ENCODE measurements at regions not wholly inside any gene's neighbourhood (a gene's known extent, or its start where the extent isn't known, plus 50 kb on each side); places are given as distances from the start of the nearest gene placed in this dataset.

DNA sequence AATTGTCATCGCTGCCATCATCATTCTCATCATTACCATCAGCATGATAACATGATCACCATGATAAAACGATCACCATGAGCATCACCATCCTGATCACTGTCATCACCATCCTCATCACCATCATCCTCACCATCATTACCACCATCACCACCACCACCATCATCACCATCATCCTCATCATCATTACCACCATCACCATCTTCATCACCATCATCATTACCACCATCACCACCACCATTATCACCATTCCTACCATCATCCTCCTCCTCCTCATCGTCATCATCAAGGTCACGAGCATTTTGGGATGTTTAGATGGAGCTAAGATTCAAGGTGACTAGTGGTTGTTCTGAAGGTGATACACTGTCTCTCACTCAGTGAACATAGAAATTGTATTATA, 221.0 kb downstream of the FOXL1 start:
- no peak for ATAC-seq
- H3K4me3 Mint-ChIP-seq, result no peak overlapping the region
- peaks cover 15% of the 10 kb centered on the region for H3K4me1 Mint-ChIP-seq
- no peaks in the 10 kb centered on the region for H3K36me3 Mint-ChIP-seq
- POLR2A ChIA-PET, result no interaction called here
- H3K9me3 Mint-ChIP-seq, result peaks cover 5% of the 10 kb centered on the region
- TF ChIP-seq FOXP1 (CRISPR knock-in tag; IDR thresholded peaks at IDR 0.05; ENCODE audit: borderline replicate concordance) (no peak), CREM (CRISPR knock-in tag; IDR thresholded peaks at IDR 0.05) (no peak), NFYB (CRISPR knock-in tag; conservative IDR thresholded peaks at IDR 0.05; ENCODE audit: low read depth) (no peak), CBFB (CRISPR knock-in tag; IDR thresholded peaks at IDR 0.05; ENCODE audit: low read depth) (no peak), ZBTB21 (CRISPR knock-in tag; IDR thresholded peaks at IDR 0.05; ENCODE audit: borderline replicate concordance) (no peak), OVOL2 (CRISPR knock-in tag; IDR thresholded peaks at IDR 0.05; ENCODE audit: borderline replicate concordance) (no peak), ATF1 (CRISPR knock-in tag; IDR thresholded peaks at IDR 0.05) (no peak), ZNF317 (CRISPR knock-in tag; IDR thresholded peaks at IDR 0.05; ENCODE audit: borderline replicate concordance, low read depth) (no peak), TEAD1 (CRISPR knock-in tag; IDR thresholded peaks at IDR 0.05) (no peak), SOX15 (CRISPR knock-in tag; IDR thresholded peaks at IDR 0.05) (no peak)
- TF ChIP-seq, protein P1, sequence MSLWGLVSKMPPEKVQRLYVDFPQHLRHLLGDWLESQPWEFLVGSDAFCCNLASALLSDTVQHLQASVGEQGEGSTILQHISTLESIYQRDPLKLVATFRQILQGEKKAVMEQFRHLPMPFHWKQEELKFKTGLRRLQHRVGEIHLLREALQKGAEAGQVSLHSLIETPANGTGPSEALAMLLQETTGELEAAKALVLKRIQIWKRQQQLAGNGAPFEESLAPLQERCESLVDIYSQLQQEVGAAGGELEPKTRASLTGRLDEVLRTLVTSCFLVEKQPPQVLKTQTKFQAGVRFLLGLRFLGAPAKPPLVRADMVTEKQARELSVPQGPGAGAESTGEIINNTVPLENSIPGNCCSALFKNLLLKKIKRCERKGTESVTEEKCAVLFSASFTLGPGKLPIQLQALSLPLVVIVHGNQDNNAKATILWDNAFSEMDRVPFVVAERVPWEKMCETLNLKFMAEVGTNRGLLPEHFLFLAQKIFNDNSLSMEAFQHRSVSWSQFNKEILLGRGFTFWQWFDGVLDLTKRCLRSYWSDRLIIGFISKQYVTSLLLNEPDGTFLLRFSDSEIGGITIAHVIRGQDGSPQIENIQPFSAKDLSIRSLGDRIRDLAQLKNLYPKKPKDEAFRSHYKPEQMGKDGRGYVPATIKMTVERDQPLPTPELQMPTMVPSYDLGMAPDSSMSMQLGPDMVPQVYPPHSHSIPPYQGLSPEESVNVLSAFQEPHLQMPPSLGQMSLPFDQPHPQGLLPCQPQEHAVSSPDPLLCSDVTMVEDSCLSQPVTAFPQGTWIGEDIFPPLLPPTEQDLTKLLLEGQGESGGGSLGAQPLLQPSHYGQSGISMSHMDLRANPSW (CRISPR knock-in tag; conservative IDR thresholded peaks at IDR 0.05; ENCODE audit: low read depth), result no peak
- TF ChIP-seq, protein P2, sequence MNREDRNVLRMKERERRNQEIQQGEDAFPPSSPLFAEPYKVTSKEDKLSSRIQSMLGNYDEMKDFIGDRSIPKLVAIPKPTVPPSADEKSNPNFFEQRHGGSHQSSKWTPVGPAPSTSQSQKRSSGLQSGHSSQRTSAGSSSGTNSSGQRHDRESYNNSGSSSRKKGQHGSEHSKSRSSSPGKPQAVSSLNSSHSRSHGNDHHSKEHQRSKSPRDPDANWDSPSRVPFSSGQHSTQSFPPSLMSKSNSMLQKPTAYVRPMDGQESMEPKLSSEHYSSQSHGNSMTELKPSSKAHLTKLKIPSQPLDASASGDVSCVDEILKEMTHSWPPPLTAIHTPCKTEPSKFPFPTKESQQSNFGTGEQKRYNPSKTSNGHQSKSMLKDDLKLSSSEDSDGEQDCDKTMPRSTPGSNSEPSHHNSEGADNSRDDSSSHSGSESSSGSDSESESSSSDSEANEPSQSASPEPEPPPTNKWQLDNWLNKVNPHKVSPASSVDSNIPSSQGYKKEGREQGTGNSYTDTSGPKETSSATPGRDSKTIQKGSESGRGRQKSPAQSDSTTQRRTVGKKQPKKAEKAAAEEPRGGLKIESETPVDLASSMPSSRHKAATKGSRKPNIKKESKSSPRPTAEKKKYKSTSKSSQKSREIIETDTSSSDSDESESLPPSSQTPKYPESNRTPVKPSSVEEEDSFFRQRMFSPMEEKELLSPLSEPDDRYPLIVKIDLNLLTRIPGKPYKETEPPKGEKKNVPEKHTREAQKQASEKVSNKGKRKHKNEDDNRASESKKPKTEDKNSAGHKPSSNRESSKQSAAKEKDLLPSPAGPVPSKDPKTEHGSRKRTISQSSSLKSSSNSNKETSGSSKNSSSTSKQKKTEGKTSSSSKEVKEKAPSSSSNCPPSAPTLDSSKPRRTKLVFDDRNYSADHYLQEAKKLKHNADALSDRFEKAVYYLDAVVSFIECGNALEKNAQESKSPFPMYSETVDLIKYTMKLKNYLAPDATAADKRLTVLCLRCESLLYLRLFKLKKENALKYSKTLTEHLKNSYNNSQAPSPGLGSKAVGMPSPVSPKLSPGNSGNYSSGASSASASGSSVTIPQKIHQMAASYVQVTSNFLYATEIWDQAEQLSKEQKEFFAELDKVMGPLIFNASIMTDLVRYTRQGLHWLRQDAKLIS (CRISPR knock-in tag; IDR thresholded peaks at IDR 0.05; ENCODE audit: borderline replicate concordance), result no peak
- TF ChIP-seq, protein P3, sequence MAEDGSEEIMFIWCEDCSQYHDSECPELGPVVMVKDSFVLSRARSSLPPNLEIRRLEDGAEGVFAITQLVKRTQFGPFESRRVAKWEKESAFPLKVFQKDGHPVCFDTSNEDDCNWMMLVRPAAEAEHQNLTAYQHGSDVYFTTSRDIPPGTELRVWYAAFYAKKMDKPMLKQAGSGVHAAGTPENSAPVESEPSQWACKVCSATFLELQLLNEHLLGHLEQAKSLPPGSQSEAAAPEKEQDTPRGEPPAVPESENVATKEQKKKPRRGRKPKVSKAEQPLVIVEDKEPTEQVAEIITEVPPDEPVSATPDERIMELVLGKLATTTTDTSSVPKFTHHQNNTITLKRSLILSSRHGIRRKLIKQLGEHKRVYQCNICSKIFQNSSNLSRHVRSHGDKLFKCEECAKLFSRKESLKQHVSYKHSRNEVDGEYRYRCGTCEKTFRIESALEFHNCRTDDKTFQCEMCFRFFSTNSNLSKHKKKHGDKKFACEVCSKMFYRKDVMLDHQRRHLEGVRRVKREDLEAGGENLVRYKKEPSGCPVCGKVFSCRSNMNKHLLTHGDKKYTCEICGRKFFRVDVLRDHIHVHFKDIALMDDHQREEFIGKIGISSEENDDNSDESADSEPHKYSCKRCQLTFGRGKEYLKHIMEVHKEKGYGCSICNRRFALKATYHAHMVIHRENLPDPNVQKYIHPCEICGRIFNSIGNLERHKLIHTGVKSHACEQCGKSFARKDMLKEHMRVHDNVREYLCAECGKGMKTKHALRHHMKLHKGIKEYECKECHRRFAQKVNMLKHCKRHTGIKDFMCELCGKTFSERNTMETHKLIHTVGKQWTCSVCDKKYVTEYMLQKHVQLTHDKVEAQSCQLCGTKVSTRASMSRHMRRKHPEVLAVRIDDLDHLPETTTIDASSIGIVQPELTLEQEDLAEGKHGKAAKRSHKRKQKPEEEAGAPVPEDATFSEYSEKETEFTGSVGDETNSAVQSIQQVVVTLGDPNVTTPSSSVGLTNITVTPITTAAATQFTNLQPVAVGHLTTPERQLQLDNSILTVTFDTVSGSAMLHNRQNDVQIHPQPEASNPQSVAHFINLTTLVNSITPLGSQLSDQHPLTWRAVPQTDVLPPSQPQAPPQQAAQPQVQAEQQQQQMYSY (CRISPR knock-in tag; IDR thresholded peaks at IDR 0.05), result no peak
- TF ChIP-seq, protein P4, sequence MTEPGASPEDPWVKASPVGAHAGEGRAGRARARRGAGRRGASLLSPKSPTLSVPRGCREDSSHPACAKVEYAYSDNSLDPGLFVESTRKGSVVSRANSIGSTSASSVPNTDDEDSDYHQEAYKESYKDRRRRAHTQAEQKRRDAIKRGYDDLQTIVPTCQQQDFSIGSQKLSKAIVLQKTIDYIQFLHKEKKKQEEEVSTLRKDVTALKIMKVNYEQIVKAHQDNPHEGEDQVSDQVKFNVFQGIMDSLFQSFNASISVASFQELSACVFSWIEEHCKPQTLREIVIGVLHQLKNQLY (CRISPR knock-in tag; IDR thresholded peaks at IDR 0.05), result no peak
- TF ChIP-seq, protein P5, sequence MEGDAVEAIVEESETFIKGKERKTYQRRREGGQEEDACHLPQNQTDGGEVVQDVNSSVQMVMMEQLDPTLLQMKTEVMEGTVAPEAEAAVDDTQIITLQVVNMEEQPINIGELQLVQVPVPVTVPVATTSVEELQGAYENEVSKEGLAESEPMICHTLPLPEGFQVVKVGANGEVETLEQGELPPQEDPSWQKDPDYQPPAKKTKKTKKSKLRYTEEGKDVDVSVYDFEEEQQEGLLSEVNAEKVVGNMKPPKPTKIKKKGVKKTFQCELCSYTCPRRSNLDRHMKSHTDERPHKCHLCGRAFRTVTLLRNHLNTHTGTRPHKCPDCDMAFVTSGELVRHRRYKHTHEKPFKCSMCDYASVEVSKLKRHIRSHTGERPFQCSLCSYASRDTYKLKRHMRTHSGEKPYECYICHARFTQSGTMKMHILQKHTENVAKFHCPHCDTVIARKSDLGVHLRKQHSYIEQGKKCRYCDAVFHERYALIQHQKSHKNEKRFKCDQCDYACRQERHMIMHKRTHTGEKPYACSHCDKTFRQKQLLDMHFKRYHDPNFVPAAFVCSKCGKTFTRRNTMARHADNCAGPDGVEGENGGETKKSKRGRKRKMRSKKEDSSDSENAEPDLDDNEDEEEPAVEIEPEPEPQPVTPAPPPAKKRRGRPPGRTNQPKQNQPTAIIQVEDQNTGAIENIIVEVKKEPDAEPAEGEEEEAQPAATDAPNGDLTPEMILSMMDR (IDR thresholded peaks at IDR 0.05), result no peak
- TF ChIP-seq, protein P6, sequence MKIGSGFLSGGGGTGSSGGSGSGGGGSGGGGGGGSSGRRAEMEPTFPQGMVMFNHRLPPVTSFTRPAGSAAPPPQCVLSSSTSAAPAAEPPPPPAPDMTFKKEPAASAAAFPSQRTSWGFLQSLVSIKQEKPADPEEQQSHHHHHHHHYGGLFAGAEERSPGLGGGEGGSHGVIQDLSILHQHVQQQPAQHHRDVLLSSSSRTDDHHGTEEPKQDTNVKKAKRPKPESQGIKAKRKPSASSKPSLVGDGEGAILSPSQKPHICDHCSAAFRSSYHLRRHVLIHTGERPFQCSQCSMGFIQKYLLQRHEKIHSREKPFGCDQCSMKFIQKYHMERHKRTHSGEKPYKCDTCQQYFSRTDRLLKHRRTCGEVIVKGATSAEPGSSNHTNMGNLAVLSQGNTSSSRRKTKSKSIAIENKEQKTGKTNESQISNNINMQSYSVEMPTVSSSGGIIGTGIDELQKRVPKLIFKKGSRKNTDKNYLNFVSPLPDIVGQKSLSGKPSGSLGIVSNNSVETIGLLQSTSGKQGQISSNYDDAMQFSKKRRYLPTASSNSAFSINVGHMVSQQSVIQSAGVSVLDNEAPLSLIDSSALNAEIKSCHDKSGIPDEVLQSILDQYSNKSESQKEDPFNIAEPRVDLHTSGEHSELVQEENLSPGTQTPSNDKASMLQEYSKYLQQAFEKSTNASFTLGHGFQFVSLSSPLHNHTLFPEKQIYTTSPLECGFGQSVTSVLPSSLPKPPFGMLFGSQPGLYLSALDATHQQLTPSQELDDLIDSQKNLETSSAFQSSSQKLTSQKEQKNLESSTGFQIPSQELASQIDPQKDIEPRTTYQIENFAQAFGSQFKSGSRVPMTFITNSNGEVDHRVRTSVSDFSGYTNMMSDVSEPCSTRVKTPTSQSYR (CRISPR knock-in tag; IDR thresholded peaks at IDR 0.05), result no peak
- TF ChIP-seq, protein P7, sequence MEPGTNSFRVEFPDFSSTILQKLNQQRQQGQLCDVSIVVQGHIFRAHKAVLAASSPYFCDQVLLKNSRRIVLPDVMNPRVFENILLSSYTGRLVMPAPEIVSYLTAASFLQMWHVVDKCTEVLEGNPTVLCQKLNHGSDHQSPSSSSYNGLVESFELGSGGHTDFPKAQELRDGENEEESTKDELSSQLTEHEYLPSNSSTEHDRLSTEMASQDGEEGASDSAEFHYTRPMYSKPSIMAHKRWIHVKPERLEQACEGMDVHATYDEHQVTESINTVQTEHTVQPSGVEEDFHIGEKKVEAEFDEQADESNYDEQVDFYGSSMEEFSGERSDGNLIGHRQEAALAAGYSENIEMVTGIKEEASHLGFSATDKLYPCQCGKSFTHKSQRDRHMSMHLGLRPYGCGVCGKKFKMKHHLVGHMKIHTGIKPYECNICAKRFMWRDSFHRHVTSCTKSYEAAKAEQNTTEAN (CRISPR knock-in tag; IDR thresholded peaks at IDR 0.05), result no peak
- TF ChIP-seq, protein P8, sequence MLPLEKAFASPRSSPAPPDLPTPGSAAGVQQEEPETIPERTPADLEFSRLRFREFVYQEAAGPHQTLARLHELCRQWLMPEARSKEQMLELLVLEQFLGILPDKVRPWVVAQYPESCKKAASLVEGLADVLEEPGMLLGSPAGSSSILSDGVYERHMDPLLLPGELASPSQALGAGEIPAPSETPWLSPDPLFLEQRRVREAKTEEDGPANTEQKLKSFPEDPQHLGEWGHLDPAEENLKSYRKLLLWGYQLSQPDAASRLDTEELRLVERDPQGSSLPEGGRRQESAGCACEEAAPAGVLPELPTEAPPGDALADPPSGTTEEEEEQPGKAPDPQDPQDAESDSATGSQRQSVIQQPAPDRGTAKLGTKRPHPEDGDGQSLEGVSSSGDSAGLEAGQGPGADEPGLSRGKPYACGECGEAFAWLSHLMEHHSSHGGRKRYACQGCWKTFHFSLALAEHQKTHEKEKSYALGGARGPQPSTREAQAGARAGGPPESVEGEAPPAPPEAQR (CRISPR knock-in tag; IDR thresholded peaks at IDR 0.05), result no peak
- peaks cover 3% of the 10 kb centered on the region; the same call in 1 of the 2 replicates for H3K27me3 Mint-ChIP-seq (ENCODE audit: low read depth)
- no peak for DNase-seq (ENCODE audit: low spot score)
- no peak overlapping the region for H3K27ac Mint-ChIP-seq
- CTCF ChIA-PET, result no interaction called here
